Mononuclear cell (primary cell): ENCODE measurements at regions not wholly inside any gene's neighbourhood (a gene's known extent, or its start where the extent isn't known, plus 50 kb on each side); places are given as distances from the start of the nearest gene placed in this dataset.
"Not testable (repeated sequence)": the region's sequence is repeated elsewhere in the genome, so short reads cannot be mapped to it uniquely, and the experiment has no call there.

Experiments
- H3K27me3 ChIP-seq: 2 replicates; pipeline ENCODE4 v1.6.0; 2011; ENCODE audit warnings: low read length, control low read depth; ENCODE audit not compliant: insufficient read depth
- H3K4me1 ChIP-seq: 2 replicates; pipeline ENCODE4 v1.5.1; 2011; ENCODE audit warnings: mild to moderate bottlenecking, low read length, control low read depth; ENCODE audit not compliant: insufficient read depth
- H3K4me3 ChIP-seq: 2 replicates; pipeline ENCODE4 v1.5.1; 2011; ENCODE audit warnings: mild to moderate bottlenecking, low read length, moderate library complexity
- H3K9me3 ChIP-seq: 2 replicates; pipeline ENCODE4 v1.5.1; 2011; ENCODE audit warnings: low read depth, mild to moderate bottlenecking, control low read depth, low read length

DNA sequence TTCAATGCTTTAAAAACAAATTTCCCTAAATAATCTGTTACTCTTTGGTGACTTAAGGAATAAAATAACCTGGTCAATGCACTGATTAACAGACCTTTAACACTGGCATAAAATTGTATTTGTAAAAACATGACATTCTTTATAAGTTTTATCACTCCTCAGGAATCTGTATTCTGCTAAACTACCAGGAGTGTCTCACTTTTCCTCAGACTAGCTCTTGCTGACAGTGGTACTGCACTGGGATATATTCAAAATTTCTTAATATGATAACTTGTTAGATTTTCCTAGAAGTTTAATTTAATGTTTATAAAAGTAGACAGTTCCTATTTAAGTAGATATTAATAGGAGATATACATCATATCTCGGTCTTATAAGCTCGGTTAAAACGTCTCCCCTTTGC is 363.4 kb upstream of the ARHGEF26 start:
- Histone ChIP-seq H3K4me1 (no peaks in the 10 kb centered on the region), H3K9me3 (no peaks in the 10 kb centered on the region), H3K4me3 (no peak overlapping the region), H3K27me3 (no peaks in the 10 kb centered on the region)

DNA sequence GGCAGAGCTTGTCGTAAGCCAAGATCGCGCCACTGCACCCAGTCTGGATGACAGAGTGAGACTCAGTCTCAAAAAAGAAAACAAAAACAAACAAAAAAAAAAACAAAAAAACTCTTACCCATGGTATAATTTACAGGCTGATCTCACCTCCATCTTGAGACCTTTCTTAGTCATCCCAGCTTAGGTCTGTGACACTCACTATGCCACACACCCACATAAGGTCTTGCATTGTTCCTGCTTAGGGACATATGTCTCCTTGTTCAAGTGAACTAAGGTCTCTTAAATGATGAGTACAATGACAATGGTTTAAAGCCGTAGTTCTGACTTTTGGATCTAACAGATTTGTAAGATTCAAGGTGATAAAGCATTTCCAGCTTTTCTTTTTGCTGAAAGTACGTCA is 360.2 kb upstream of the ARHGEF26 start:
- Histone ChIP-seq H3K9me3 (no peaks in the 10 kb centered on the region), H3K4me1 (no peaks in the 10 kb centered on the region), H3K4me3 (no peak overlapping the region), H3K27me3 (no peaks in the 10 kb centered on the region)

DNA sequence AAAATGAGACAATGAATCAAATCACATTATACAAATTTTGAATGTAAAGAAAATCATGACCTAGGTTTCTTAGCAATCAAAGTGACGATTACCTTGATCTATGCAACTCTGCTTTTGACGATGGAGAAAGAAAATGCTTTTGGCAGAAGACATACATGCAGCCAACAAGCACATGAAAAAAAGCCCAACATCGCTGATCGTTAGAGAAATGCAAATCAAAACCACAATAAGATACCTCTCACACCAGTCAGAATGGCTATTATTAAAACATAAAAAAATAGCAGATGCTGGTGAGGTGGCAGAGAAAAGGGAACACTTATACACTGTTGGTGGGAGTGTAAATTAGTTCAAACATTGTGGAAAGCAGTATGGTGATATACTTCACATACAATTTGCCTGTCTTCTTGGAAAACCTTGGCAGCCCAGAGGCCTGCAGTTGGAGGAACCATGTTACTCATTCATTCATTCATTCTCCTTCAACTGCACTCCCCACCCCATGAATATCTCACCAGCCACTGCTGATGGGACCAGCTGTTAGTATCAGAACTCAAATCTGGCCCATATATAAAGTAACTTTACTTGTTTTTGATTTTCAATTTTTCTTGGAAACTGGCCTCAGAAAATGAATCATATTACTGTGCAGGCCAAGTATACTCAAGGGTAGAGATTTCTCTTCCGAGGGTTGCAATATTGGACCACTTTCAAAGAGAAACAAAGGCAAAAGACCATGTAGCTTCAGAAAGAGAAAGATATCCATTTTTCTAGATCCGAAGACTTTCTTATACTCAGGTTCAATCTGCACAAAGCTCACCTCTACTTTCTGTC is 358.6 kb upstream of the ARHGEF26 start:
- H3K4me1 ChIP-seq = no peaks in the 10 kb centered on the region
- H3K4me3 ChIP-seq = no peak overlapping the region
- no peaks in the 10 kb centered on the region for H3K27me3 ChIP-seq
- H3K9me3 ChIP-seq = no peaks in the 10 kb centered on the region

DNA sequence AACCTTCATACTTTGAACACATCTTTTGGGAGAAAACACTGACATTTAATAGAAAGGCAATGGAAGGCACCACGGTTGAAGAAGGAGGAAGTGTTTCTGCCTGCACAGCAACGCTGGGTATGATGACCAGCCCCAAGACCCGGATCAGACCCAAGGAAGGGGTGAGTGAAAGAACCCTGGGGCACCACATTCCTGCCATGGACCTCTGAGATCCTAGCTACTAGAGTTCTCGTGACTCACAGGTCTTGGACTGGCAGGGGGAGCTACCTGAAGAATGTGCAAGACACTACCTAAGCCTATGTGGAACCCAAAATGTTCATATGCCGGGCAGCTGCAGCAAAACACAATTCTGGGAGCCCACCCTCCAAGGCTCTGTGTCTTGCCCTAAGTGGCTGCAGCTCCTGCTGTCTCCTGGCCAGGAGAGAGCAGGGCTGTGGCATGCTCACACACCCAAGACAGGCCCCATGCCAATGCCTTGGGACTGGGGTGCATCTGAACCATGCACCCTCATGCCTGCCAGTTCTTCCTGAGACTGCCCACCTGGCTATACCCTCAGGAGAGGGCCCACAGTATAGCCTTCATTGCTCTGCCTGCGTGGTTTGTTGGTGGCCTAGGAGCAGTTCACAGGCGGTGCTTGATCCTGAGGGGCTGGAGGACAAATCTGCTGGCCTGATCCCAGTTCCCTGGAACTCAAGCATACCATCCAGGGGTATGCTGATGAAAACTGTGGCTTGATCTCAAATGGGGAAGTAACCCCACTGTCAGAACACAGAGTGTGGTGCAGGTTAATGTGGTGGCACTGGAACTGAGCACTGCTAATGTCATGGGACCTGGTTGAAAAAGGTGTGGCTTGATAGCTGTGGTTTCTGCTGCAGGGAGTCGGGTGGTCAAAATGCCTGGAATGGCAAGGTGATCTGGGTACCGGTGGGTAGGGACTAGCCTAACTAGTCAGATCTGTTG is 353.3 kb upstream of the ARHGEF26 start:
- Histone ChIP-seq H3K4me3 (no peak overlapping the region), H3K9me3 (no peaks in the 10 kb centered on the region), H3K4me1 (no peaks in the 10 kb centered on the region), H3K27me3 (no peaks in the 10 kb centered on the region)

DNA sequence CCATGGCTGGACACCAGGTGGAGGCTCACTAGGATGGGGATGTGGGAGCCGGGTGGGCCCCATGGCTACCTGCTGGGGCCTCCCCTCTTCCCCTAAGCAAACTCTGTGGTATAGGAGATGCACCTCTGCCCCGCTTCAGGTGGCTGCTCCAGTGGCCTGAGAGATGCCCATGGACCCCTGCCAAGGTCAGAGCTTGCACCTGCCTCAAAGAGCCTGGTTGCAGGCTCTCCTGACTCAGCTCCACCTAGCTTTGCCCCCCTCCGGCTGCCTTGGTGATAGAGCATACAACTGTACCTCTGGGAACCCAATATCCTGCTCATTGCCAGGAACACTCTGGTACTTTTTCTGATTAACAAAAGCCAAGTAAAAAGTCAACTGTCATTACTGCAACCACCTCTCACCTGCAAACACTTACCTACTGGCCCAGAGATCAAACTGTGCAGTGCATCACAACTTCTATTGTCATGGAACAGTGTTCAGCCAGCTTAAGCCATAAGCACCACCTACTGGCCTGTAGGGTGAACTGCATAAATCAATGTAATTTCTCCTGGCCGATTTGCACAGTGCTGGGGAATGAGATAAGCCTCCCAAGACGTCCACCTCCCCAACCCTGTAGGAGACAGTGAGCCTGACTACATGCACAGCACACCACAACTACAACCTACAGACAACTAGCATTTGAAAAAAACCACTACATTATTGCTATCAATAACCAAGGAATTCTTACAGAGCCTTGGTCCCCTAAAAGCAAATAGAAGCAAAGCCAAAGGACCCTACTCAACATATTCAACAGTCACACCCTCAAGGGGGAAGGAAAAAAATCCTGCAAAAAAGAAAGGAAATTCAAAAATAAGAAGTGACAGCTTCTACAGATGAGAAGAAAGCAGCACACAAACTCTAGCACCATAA is 352.4 kb upstream of the ARHGEF26 start:
- no peaks in the 10 kb centered on the region for H3K4me1 ChIP-seq
- no peaks in the 10 kb centered on the region for H3K9me3 ChIP-seq
- no peak overlapping the region for H3K4me3 ChIP-seq

DNA sequence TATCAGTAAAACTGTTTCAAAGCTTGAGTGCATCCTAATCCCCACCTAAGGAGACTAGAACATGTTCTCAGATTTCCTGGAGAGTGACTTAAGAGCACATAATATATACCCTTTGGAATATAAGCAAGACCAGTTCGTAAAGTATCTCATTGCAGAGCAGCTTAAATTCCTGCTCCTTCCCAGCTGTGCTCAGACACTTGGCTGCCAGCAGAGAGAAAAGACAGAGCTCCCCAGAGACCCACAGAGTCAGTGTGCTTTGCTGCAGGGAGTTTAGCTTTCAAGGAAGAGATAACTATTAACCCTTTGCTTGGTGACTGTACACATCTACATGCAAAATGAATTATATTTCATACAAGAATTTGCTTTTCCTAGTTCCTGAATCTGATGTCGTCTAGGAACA is 338.1 kb upstream of the ARHGEF26 start:
- Histone ChIP-seq H3K4me1 (no peaks in the 10 kb centered on the region), H3K9me3 (no peaks in the 10 kb centered on the region), H3K4me3 (no peak overlapping the region), H3K27me3 (no peaks in the 10 kb centered on the region)

More for the DNA sequence above, 352.4 kb upstream of the ARHGEF26 start:
- no peaks in the 10 kb centered on the region for H3K27me3 ChIP-seq

DNA sequence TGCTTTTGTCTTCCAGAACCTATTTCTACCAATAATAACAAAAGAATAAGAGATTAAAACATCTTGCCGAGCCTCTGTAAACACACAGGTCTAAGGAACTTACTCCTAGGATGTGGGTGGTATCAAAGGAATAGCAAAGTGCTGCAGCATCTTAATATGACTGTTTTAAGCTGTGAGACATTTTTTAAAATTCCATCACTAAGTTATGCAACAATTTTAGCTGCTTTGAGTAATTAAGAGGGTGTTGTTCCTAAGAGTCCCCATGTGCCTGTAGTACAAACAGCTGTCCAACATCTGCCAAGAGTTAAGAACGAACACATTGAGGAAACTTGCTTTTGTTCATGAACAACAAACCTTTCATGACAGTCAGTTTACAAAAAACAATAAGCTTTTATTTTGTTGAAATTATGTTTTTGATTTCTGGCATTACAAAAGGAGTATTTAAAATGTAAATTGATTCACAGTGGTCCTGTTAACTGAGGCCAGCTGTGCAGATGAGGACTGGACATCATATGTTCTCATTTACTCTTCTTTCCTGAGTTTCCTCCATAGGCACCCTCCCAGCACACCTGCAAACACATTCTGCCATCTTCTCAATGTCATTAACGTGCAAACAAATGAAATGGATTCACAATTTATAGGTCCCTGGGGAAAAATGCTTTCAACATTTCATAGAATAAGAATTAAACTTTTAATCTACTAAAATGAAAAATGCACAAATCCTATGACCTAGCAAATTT is 337.3 kb upstream of the ARHGEF26 start:
- Histone ChIP-seq H3K4me3 (no peak overlapping the region), H3K9me3 (no peaks in the 10 kb centered on the region), H3K27me3 (no peaks in the 10 kb centered on the region), H3K4me1 (no peaks in the 10 kb centered on the region)

DNA sequence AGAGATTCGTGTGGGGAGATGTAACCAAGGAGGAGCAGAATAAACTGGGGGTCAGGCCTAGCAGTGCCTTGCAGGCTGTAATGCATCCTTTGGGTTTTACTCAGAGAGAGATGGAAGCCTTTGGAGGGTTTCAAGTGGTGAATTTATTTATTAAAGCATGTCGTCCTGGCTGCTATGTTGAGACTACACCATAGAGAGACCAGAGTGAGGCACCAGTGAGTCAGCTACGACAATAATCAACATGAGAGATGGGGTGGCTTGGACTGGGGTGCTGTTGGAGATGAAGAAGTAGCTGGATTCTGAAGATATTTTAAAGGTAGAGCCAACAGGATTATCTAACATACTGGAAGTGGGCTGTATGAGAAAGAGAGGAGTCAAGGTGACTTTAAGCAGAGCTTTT is 335.3 kb upstream of the ARHGEF26 start:
- no peaks in the 10 kb centered on the region for H3K4me1 ChIP-seq
- no peaks in the 10 kb centered on the region for H3K27me3 ChIP-seq
- no peaks in the 10 kb centered on the region for H3K9me3 ChIP-seq
- H3K4me3 ChIP-seq = no peak overlapping the region

DNA sequence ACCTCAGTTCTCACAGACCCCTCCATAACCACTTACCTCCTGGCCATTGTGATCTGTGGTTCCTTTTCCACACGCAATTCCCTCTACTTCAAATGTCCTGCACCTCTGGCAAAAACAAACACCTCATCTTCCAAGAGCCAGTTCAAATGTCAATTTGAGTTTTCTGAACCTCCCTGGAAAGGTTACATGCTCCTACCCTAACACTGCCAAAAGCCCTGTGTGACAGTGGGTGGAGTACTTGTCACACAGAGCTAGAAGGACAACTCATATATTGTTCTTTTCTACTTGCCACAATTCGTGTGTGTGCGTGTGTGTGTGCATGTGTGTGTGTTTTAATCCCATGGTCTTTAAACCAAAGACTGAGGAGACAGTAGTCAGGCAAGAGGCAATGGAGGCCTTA is 331.8 kb upstream of the ARHGEF26 start:
- no peak overlapping the region for H3K4me3 ChIP-seq
- H3K27me3 ChIP-seq = no peaks in the 10 kb centered on the region
- H3K9me3 ChIP-seq = no peaks in the 10 kb centered on the region
- H3K4me1 ChIP-seq = no peaks in the 10 kb centered on the region

DNA sequence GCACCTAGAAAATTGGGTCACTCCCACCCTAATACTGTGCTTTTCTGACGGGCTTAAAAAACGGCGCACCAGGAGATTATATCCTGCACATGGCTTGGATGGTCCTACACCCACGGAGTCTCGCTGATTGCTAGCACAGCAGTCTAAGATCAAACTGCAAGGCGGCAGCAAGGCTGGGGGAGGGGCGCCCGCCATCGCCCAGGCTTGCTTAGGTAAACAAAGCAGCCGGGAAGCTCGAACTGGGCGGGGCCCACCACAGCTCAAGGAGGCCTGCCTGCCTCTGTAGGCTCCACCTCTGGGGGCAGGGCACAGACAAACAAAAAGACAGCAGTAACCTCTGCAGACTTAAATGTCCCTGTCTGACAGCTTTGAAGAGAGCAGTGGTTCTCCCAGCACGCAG is 324.1 kb upstream of the ARHGEF26 start:
- H3K9me3 ChIP-seq = not testable (repeated sequence)

DNA sequence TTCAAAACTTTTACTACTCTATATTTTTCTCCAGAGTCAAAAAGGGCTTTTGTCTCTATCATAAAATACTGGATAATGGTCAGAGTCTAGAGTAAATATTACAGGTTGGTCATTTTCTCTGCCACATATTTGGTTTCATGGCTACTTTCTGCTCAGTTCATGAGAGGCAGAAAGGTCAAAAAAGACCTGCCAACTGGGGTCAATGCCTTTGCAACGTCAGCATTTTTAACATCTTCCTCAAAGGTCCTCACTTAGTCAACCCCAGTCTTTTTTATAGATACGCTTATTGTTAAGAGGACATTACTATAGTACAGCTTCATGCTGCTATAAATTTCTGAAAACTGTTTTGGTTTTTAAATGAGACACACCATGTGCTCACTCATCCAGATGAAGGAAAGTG is 312.1 kb upstream of the ARHGEF26 start:
- H3K4me1 ChIP-seq = no peaks in the 10 kb centered on the region
- no peaks in the 10 kb centered on the region for H3K27me3 ChIP-seq
- no peaks in the 10 kb centered on the region for H3K9me3 ChIP-seq
- no peak overlapping the region for H3K4me3 ChIP-seq

More for the DNA sequence above, 324.1 kb upstream of the ARHGEF26 start:
- not testable (repeated sequence) for H3K4me3 ChIP-seq, H3K4me1 ChIP-seq, H3K27me3 ChIP-seq

DNA sequence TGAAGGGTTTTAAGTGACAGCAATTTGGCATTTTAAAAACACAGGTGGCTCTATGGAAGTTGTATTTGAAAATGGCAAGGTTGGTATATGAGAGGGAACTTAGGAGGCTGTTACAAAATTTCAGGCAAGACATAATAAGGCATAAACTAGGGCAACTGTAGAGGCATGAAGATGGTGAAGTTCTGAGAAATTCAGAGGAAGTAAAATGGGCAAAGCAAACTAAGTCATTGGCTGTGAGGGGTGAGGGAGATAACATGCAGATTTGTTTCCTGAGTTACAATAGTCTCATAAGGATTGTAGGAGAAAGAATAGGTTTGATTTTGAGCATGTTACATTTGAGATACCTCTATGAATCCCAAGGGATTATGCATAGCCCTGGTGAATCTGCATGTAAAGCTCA is 302.9 kb upstream of the ARHGEF26 start:
- no peaks in the 10 kb centered on the region for H3K27me3 ChIP-seq
- peaks cover 4% of the 10 kb centered on the region for H3K4me1 ChIP-seq
- no peaks in the 10 kb centered on the region for H3K9me3 ChIP-seq
- no peak overlapping the region for H3K4me3 ChIP-seq

DNA sequence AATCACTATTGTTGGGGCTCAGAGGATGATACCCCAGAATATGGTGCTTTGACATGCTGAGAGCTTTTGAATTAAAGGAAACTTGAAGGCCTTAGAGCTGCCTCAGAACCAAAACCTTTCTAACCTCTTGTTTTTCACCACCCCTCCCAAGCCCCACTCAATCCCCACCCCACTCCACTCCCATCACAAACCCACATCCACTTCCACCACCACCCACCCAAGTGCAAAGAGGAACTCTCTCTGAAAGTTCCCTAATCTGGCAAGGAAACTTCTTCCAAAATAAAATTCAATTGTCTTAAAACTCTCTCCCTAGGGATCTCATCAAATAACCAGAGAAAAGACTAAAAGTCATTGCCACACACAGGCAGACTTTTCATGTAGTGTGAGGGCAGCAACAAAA is 301.2 kb upstream of the ARHGEF26 start:
- peaks cover 4% of the 10 kb centered on the region for H3K4me1 ChIP-seq
- H3K4me3 ChIP-seq = no peak overlapping the region
- no peaks in the 10 kb centered on the region for H3K27me3 ChIP-seq
- no peaks in the 10 kb centered on the region for H3K9me3 ChIP-seq

DNA sequence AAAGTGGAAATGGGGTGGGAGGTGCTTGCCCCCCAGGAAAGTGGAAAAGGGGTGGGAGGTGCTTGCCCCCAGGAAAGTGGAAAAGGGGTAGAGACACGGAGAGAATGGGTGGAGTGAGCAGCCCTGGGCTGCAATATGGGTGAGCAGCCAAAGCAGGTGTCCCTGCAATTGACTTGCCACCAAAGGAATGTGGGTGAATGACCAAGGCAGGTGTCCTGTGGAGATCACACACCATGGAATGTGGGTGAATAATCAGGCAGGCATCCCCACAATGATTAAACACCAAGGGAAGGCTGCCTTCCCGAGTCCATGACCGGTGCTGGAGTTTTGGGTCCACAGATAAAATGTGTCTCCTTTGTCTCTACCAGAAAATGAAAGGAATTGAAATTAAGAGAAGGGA is 292.8 kb upstream of the ARHGEF26 start:
- H3K9me3 ChIP-seq, H3K4me3 ChIP-seq, H3K4me1 ChIP-seq, H3K27me3 ChIP-seq: not testable (repeated sequence)
